K562 (cell line): ENCODE measurements at regions not wholly inside any gene's neighbourhood (a gene's known extent, or its start where the extent isn't known, plus 50 kb on each side); places are given as distances from the start of the nearest gene placed in this dataset.

Experiments
- ATAC-seq: fragments of 200-7000 bp; cut with Tn5 transposase; 3 replicates; pipeline ENCODE4 v1.9.1; 2020; ENCODE audit warnings: moderate library complexity
- BruUV-seq: library from RNA; stranded (reverse); fragments of 400-500 nt; replicated peaks from 2 replicates; lab custom pipeline; 2021; lab: Mats Ljungman, UMichigan
- CTCF ChIA-PET: fragments of 300-600 bp; formaldehyde crosslinking; extraction: SDS; loops from one replicate; lab custom pipeline; 2021; ENCODE audit warnings: low intra/inter-chr PET ratio; lab: Yijun Ruan, JAX
- POLR2A ChIA-PET: fragments of 300-600, 350-650 bp; sonication (Branson Sonifier 250); formaldehyde crosslinking; extraction: SDS; loops from one replicate; lab custom pipeline; 2021; ENCODE audit warnings: antibody characterized with exemption, inconsistent platforms; lab: Yijun Ruan, JAX
- DNase-seq, 4 experiments: peaks; one replicate each; pipeline versions ENCODE4 v3.0.0 to v3.0.0-alpha.2; 2011 to 2018; ENCODE audit warnings: low spot score in 3 of 4, mixed read lengths in 3 of 4; ENCODE audit errors: extremely low read depth in 1 of 4
- FAIRE-seq: peaks from 2 replicates; lab custom pipeline; 2011; peaks lifted over from hg19 to GRCh38; lab: Jason Lieb, UNC
- H2AFZ ChIP-seq: 2 replicates; pipeline ENCODE4 v1.6.0; 2011; ENCODE audit warnings: low read depth, low read length, control low read depth, inconsistent platforms
- H3K27ac ChIP-seq: fragments of 200-600 bp; 3 replicates; pipeline ENCODE4 v1.8.0; 2011; ENCODE audit warnings: low read depth, mild to moderate bottlenecking, control low read depth, inconsistent platforms, low read length, moderate library complexity, mixed read lengths; ENCODE audit errors: extremely low read depth
- H3K27me3 ChIP-seq, 2 experiments: fragments of 300-600 bp in 1 of 2; 2 replicates in 1 of 2; 3 replicates in 1 of 2; pipeline versions ENCODE4 v1.6.0 to v1.8.0; 2011; ENCODE audit warnings: inconsistent platforms in 2 of 2, low read length in 2 of 2, mild to moderate bottlenecking in 1 of 2, mixed read lengths in 1 of 2, moderate library complexity in 1 of 2; ENCODE audit not compliant: control insufficient read depth in 2 of 2, insufficient read depth in 2 of 2
- H3K36me3 ChIP-seq: fragments of 300-600 bp; 3 replicates; pipeline ENCODE4 v1.8.0; 2011; ENCODE audit warnings: mild to moderate bottlenecking, low read length, inconsistent platforms; ENCODE audit not compliant: control insufficient read depth, insufficient read depth
- H3K4me1 ChIP-seq, 2 experiments: fragments of 200-600 bp in 1 of 2; replicated peaks in 1 of 2; 2 replicates in 1 of 2; 3 replicates in 1 of 2; pipeline versions ENCODE4 v1.5.1 to v1.8.0; 2011; ENCODE audit warnings: inconsistent platforms in 2 of 2, low read length in 2 of 2, mild to moderate bottlenecking in 1 of 2, mixed read lengths in 1 of 2, moderate library complexity in 1 of 2; ENCODE audit not compliant: control insufficient read depth in 2 of 2, insufficient read depth in 2 of 2
- H3K4me2 ChIP-seq: 2 replicates; pipeline ENCODE4 v1.6.1; 2011; ENCODE audit warnings: low read length, control low read depth, inconsistent platforms, mixed read lengths; ENCODE audit not compliant: insufficient read depth
- H3K4me3 ChIP-seq: fragments of 200-600 bp; sonication (generic), shearing (Covaris generic); 2 replicates; pipeline ENCODE4 v1.5.1; 2016; ENCODE audit warnings: control low read depth, inconsistent platforms
- H3K79me2 ChIP-seq: fragments of 200-600 bp; 3 replicates; pipeline ENCODE4 v1.8.0; 2011; ENCODE audit warnings: low read length, inconsistent platforms; ENCODE audit not compliant: control insufficient read depth, insufficient read depth
- H3K9ac ChIP-seq, 2 experiments: 2 replicates each; pipeline versions ENCODE4 v1.6.0 to v1.6.1; 2011; ENCODE audit warnings: low read depth in 2 of 2, low read length in 2 of 2, control low read depth in 1 of 2, inconsistent platforms in 1 of 2, mild to moderate bottlenecking in 1 of 2, mixed read lengths in 1 of 2; ENCODE audit not compliant: insufficient read depth in 1 of 2
- H3K9me1 ChIP-seq: one replicate; pipeline ENCODE4 v1.6.0; 2011; ENCODE audit warnings: inconsistent platforms, mild to moderate bottlenecking, low read length, moderate library complexity; ENCODE audit not compliant: control insufficient read depth, insufficient read depth
- H3K9me3 ChIP-seq: replicated peaks from 2 replicates; pipeline ENCODE4 v1.5.1; 2011; ENCODE audit warnings: low read depth, low read length, inconsistent platforms; ENCODE audit not compliant: control insufficient read depth, insufficient read depth
- H4K20me1 ChIP-seq: replicated peaks from 2 replicates; pipeline ENCODE4 v1.6.1; 2011; ENCODE audit warnings: low read length, inconsistent platforms, mixed read lengths; ENCODE audit not compliant: control insufficient read depth, insufficient read depth
- CBX3 ChIP-seq, 2 experiments: IDR thresholded peaks; 1 replicate in 1 of 2; 2 replicates in 1 of 2; pipeline ENCODE4 v1.6.1; 2012; ENCODE audit warnings: inconsistent platforms in 2 of 2, low read length in 2 of 2, borderline replicate concordance in 1 of 2, control low read depth in 1 of 2
- E2F3 ChIP-seq: fragments of 250-450 bp; sonication (Bioruptor Pico); IDR thresholded peaks from 2 replicates; pipeline ENCODE4 v1.4.0; 2020; ENCODE audit warnings: mild to moderate bottlenecking
- FOXA3 ChIP-seq, 2 experiments: fragments of 450-650 bp in 1 of 2; sonication (generic) in 1 of 2; formaldehyde crosslinking; IDR thresholded peaks in 1 of 2; conservative IDR thresholded peaks in 1 of 2; 2 replicates each; pipeline versions ENCODE4 v1.4.0 to v1.8.0; 2020 to 2022; ENCODE audit warnings: mild to moderate bottlenecking in 2 of 2, missing genetic modification reagents in 1 of 2
- FOXM1 ChIP-seq, 2 experiments: fragments of 450-650 bp in 1 of 2; sonication (generic) in 1 of 2; formaldehyde crosslinking in 1 of 2; IDR thresholded peaks; 2 replicates each; pipeline versions ENCODE4 v1.6.1 to v1.9.0; 2017 to 2022; ENCODE audit warnings: low read depth in 2 of 2, mild to moderate bottlenecking in 2 of 2, missing genetic modification reagents in 1 of 2, moderate library complexity in 1 of 2
- HSF4 ChIP-seq: fragments of 250-450 bp; sonication (Bioruptor Pico); IDR thresholded peaks from 2 replicates; pipeline ENCODE4 v2.1.2; 2022; ENCODE audit warnings: mild to moderate bottlenecking, moderate library complexity, borderline replicate concordance
- ILF3 ChIP-seq: fragments of 450-650 bp; IDR thresholded peaks from 2 replicates; pipeline ENCODE4 v1.6.1; 2018; ENCODE audit warnings: antibody characterized with exemption, mild to moderate bottlenecking, moderate library complexity, borderline replicate concordance
- LARP7 ChIP-seq: fragments of 450-650 bp; IDR thresholded peaks from 2 replicates; pipeline ENCODE4 v1.6.1; 2016
- SAFB ChIP-seq: fragments of 200-400 bp; formaldehyde crosslinking; IDR thresholded peaks from 2 replicates; pipeline ENCODE4 v1.6.1; 2017; ENCODE audit warnings: low read depth, low read length, borderline replicate concordance
- TCFL5 ChIP-seq: fragments of 250-450 bp; sonication (Bioruptor Pico); conservative IDR thresholded peaks from 2 replicates; pipeline ENCODE4 v1.6.1; 2021; ENCODE audit warnings: mild to moderate bottlenecking, moderate library complexity, matching md5 sums
- ZKSCAN1 ChIP-seq: fragments of 150-350 bp; IDR thresholded peaks from 2 replicates; pipeline ENCODE4 v1.6.1; 2016; ENCODE audit warnings: low read depth, low read length
- whole genome bisulfite sequencing: fragments of 100-300 bp; shearing (Covaris generic); methylation state at CpG from one replicate; pipeline ENCODE4 v1.1.6; 2016; ENCODE audit warnings: low coverage, mixed read lengths; ENCODE audit not compliant: insufficient coverage; ENCODE audit errors: missing lambda C conversion rate; 5-methylcytosine and 5-hydroxymethylcytosine counted together
- in situ Hi-C: fragments of 300-500 bp; cut with MboI; formaldehyde crosslinking; loops from 4 replicates; pipeline ENCODE4 v1.15.0; 2018; ENCODE audit warnings: inconsistent platforms, mixed read lengths
- intact Hi-C: fragments of 100-400 bp; cut with micrococcal nuclease; formaldehyde crosslinking; loops from 2 replicates; pipeline ENCODE4 v1.14.2; 2022
- TF ChIP-seq, protein P1 (sequence below): fragments of 250-450 bp; sonication (Bioruptor Pico); IDR thresholded peaks from 2 replicates; pipeline ENCODE4 v1.5.0; 2020; ENCODE audit warnings: mild to moderate bottlenecking
- TF ChIP-seq, protein P2 (sequence below): fragments of 250-450 bp; sonication (Bioruptor Pico); IDR thresholded peaks from 2 replicates; pipeline ENCODE4 v1.8.0; 2021; ENCODE audit warnings: moderate library complexity, mild to moderate bottlenecking, inconsistent platforms
- TF ChIP-seq, protein P3 (sequence below): fragments of 450-650 bp; formaldehyde crosslinking; IDR thresholded peaks from 2 replicates; pipeline ENCODE4 v1.4.0; 2020; ENCODE audit warnings: mild to moderate bottlenecking
- TF ChIP-seq, protein P4 (sequence below): fragments of 450-650 bp; IDR thresholded peaks from 2 replicates; pipeline ENCODE4 v1.6.1; 2016; ENCODE audit warnings: low read depth, mild to moderate bottlenecking, moderate library complexity

DNA sequence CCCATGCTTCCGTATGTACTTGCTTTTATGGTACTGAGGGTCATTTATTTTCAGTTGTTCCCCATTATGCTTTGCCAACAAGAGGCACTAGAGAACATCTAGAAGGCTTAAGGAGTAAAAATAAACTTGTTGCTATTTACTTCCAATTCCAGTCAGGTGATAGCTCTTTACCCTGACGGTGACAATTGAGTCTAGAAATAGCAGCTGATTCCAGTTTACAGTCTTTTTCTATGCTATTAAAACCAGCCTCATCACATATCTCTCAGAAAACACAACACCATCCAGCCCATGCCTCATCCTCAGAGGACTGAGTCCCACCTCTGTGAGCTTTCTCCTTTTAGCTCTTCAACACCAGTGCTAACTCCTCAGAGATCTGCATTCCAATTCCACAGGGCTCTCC, 327.0 kb downstream of the GPD2 start:
- in situ Hi-C loops (no loop called here), intact Hi-C loops (no loop called here)
- H3K27me3 ChIP-seq = no peaks in the 10 kb centered on the region
- 27% methylated on average over 2 of the region's 2 CpGs for WGBS
- BruUV-seq = no TSS peak
- H3K79me2 ChIP-seq = no peaks in the 10 kb centered on the region
- H3K9me3 ChIP-seq = no peaks in the 10 kb centered on the region
- DNase-seq (no peak), FAIRE-seq (no peak), ATAC-seq (no peak)
- no peak overlapping the region for H3K9ac ChIP-seq
- no peaks in the 10 kb centered on the region for H4K20me1 ChIP-seq
- TF ChIP-seq TCFL5 (CRISPR knock-in tag) = no peak
- TF ChIP-seq FOXA3 (CRISPR knock-in tag; conservative IDR thresholded peaks at IDR 0.05 in 1 of 2, IDR thresholded peaks at IDR 0.05 in 1 of 2) = no peak
- no peak for TF ChIP-seq ILF3
- TF ChIP-seq, protein P1, sequence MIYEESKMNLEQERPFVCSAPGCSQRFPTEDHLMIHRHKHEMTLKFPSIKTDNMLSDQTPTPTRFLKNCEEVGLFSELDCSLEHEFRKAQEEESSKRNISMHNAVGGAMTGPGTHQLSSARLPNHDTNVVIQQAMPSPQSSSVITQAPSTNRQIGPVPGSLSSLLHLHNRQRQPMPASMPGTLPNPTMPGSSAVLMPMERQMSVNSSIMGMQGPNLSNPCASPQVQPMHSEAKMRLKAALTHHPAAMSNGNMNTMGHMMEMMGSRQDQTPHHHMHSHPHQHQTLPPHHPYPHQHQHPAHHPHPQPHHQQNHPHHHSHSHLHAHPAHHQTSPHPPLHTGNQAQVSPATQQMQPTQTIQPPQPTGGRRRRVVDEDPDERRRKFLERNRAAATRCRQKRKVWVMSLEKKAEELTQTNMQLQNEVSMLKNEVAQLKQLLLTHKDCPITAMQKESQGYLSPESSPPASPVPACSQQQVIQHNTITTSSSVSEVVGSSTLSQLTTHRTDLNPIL (CRISPR knock-in tag) = no peak
- no peak for TF ChIP-seq HSF4 (CRISPR knock-in tag)
- no peak for TF ChIP-seq FOXM1 (IDR thresholded peaks at IDR 0.05; ENCODE audit: low read depth)
- TF ChIP-seq FOXM1 (CRISPR knock-in tag; IDR thresholded peaks at IDR 0.05; ENCODE audit: low read depth) = no peak
- TF ChIP-seq, protein P2, sequence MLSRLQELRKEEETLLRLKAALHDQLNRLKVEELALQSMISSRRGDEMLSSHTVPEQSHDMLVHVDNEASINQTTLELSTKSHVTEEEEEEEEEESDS = no peak
- TF ChIP-seq, protein P3, sequence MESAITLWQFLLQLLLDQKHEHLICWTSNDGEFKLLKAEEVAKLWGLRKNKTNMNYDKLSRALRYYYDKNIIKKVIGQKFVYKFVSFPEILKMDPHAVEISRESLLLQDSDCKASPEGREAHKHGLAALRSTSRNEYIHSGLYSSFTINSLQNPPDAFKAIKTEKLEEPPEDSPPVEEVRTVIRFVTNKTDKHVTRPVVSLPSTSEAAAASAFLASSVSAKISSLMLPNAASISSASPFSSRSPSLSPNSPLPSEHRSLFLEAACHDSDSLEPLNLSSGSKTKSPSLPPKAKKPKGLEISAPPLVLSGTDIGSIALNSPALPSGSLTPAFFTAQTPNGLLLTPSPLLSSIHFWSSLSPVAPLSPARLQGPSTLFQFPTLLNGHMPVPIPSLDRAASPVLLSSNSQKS (CRISPR knock-in tag) = no peak
- no peak for TF ChIP-seq LARP7
- no peak for TF ChIP-seq E2F3 (CRISPR knock-in tag)
- TF ChIP-seq, protein P4, sequence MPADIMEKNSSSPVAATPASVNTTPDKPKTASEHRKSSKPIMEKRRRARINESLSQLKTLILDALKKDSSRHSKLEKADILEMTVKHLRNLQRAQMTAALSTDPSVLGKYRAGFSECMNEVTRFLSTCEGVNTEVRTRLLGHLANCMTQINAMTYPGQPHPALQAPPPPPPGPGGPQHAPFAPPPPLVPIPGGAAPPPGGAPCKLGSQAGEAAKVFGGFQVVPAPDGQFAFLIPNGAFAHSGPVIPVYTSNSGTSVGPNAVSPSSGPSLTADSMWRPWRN = no peak
- TF ChIP-seq ZKSCAN1 = no peak
- TF ChIP-seq CBX3 (IDR thresholded peaks at IDR 0.05; ENCODE audit: borderline replicate concordance in 1 of 2, low read length in 2 of 2) = no peak
- no peak for TF ChIP-seq SAFB
- CTCF ChIA-PET = no interaction called here
- H3K9me1 ChIP-seq = no peaks in the 10 kb centered on the region
- no peak overlapping the region for H3K27ac ChIP-seq
- H3K4me1 ChIP-seq = no peaks in the 10 kb centered on the region
- POLR2A ChIA-PET = no interaction called here
- H3K4me3 ChIP-seq = no peak overlapping the region
- no peaks in the 10 kb centered on the region for H3K36me3 ChIP-seq
- no peak overlapping the region for H2AFZ ChIP-seq
- H3K4me2 ChIP-seq = no peak overlapping the region
